ENCODE measurements at regions not wholly inside any gene's neighbourhood (a gene's known extent, or its start where the extent isn't known, plus 50 kb on each side); places are given as distances from the start of the nearest gene placed in this dataset.

DNA sequence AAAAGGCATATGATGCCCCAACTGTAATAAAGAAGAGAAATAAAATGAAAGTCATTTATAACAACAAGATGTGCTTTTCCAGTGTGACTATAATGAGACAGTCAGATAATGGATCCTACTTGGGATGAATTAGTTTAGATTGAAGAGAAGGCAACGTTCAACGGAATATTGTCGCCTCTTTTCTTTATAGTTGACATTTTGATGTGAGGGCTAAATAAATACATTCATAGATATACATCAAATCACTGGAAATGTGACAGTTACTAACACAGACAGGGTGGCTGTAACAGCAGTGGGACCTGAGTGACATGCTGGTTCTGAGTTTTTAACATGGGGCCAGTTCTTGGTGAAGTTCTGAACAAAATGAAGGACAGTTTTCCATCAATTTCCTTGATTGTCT lies 61.1 kb upstream of the ATP2B2 start:
- H3K4ac ChIP-seq (ENCODE audit: low read depth, low read length), result no peak overlapping the region
- no peak overlapping the region for H2BK15ac ChIP-seq (replicated peaks; ENCODE audit: low read depth)
- no peaks in the 10 kb centered on the region for H3K79me1 ChIP-seq (ENCODE audit: low read length)
- no peak overlapping the region for H3K56ac ChIP-seq (ENCODE audit: low read length)
- no CpG with 5 or more reads among the region's 3 CpGs for WGBS (ENCODE audit: extremely low coverage, insufficient coverage, low lambda C conversion rate)
- H3K9ac ChIP-seq (ENCODE audit: low read length), result no peak overlapping the region
- H3K18ac ChIP-seq (ENCODE audit: low read length), result no peak overlapping the region
- H3K27me3 ChIP-seq (ENCODE audit: insufficient read depth, low read length, poor library complexity), result no peaks in the 10 kb centered on the region
- H4K5ac ChIP-seq (ENCODE audit: low read length), result no peak overlapping the region
- no peak for DNase-seq
- H3K27ac ChIP-seq (ENCODE audit: low read depth, low read length), result no peak overlapping the region
- H3K23ac ChIP-seq (ENCODE audit: low read length), result no peak overlapping the region
- H3K4me2 ChIP-seq (ENCODE audit: low read length), result no peak overlapping the region
- no peak overlapping the region for H2BK5ac ChIP-seq (ENCODE audit: low read length)
- H3K36me3 ChIP-seq (ENCODE audit: control insufficient read depth, insufficient read depth, low read length), result no peaks in the 10 kb centered on the region
- H3K4me3 ChIP-seq (ENCODE audit: low read length), result no peak overlapping the region
- H4K8ac ChIP-seq (ENCODE audit: low read depth, low read length), result no peak overlapping the region
- H3K79me2 ChIP-seq (ENCODE audit: control insufficient read depth, insufficient read depth, low read length), result no peaks in the 10 kb centered on the region
- H2BK120ac ChIP-seq (ENCODE audit: low read depth, low read length), result no peak overlapping the region
- no peaks in the 10 kb centered on the region for H3K4me1 ChIP-seq (ENCODE audit: control insufficient read depth, low read depth, low read length)
- H2AK5ac ChIP-seq (ENCODE audit: low read length), result no peak overlapping the region

DNA sequence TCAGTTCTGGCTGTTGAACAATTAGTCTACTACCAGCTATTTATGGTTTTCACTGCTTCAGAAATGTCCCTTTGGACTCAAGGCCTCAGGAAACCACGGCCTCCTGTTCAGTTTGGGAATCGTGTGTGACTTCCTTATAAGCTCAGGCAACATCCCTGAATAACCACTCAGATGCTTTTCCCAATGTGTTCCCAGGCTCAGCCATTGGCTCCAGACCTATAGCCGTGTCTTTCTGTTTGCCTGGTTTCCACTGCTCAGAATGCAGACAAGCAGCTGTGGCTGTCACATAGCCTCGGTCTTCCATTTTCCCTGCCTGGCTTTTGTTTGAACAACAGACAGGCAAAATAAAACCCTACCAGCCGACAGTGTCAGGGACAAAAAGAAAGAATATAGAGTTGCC lies 63.2 kb upstream of the ATP2B2 start:
- Histone ChIP-seq H3K4me3 (ENCODE audit: low read length) (no peak overlapping the region), H3K27ac (ENCODE audit: low read depth, low read length) (no peak overlapping the region), H3K23ac (ENCODE audit: low read length) (no peak overlapping the region), H3K79me2 (ENCODE audit: control insufficient read depth, insufficient read depth, low read length) (no peaks in the 10 kb centered on the region), H2AK5ac (ENCODE audit: low read length) (no peak overlapping the region), H3K9ac (ENCODE audit: low read length) (no peak overlapping the region), H3K18ac (ENCODE audit: low read length) (no peak overlapping the region), H4K8ac (ENCODE audit: low read depth, low read length) (no peak overlapping the region), H3K79me1 (ENCODE audit: low read length) (no peaks in the 10 kb centered on the region), H3K4me1 (ENCODE audit: control insufficient read depth, low read depth, low read length) (no peaks in the 10 kb centered on the region), H3K27me3 (ENCODE audit: insufficient read depth, low read length, poor library complexity) (no peaks in the 10 kb centered on the region), H3K36me3 (ENCODE audit: control insufficient read depth, insufficient read depth, low read length) (no peaks in the 10 kb centered on the region), H3K4ac (ENCODE audit: low read depth, low read length) (no peak overlapping the region), H3K4me2 (ENCODE audit: low read length) (no peak overlapping the region), H3K56ac (ENCODE audit: low read length) (no peak overlapping the region), H2BK15ac (replicated peaks; ENCODE audit: low read depth) (no peak overlapping the region), H2BK120ac (ENCODE audit: low read depth, low read length) (no peak overlapping the region), H2BK5ac (ENCODE audit: low read length) (no peak overlapping the region), H4K5ac (ENCODE audit: low read length) (no peak overlapping the region)
- WGBS (ENCODE audit: extremely low coverage, insufficient coverage, low lambda C conversion rate), result no CpG with 5 or more reads among the region's 5 CpGs
- DNase-seq, result no peak

DNA sequence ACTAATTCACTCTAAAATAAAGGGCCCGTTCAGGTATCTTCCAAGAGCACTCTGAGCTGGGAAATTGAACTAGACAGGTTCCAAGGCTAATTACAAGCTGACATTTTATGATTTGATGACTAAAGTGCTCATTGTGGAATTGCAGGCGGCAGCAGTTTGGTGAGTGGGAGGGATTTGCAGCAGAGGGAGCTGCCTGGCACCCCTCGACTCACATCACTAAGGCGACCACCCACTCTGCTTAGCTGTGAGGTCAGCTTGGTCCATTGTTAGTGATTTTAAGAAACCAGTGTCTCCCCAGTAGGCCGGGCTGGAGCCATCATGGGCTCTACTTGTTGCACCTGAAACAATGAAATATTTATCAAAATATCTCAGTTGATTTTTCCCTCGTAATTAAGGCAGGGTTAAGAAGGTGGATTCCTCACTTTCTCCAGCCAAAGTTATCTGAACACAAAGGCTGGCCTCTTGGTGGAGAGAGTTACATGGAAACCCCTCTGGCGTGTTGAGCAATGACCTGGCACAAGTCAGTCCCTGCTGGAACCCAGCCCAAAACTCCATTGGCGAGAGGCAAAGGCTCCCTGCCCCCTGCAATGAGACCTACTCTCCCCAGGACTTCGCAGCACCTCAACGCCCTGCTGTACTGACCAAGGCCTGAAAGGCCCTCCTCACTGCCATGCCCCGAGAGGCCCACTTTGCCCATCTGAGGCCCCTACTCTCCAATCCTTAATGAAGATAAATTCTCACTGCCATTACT lies 65.0 kb upstream of the ATP2B2 start:
- Histone ChIP-seq H3K36me3 (ENCODE audit: control insufficient read depth, insufficient read depth, low read length) (no peaks in the 10 kb centered on the region), H3K4me2 (ENCODE audit: low read length) (no peak overlapping the region), H3K23ac (ENCODE audit: low read length) (no peak overlapping the region), H2BK120ac (ENCODE audit: low read depth, low read length) (no peak overlapping the region), H3K56ac (ENCODE audit: low read length) (no peak overlapping the region), H3K27me3 (ENCODE audit: insufficient read depth, low read length, poor library complexity) (no peaks in the 10 kb centered on the region), H3K18ac (ENCODE audit: low read length) (no peak overlapping the region), H3K79me2 (ENCODE audit: control insufficient read depth, insufficient read depth, low read length) (no peaks in the 10 kb centered on the region), H3K4ac (ENCODE audit: low read depth, low read length) (no peak overlapping the region), H3K4me1 (ENCODE audit: control insufficient read depth, low read depth, low read length) (no peaks in the 10 kb centered on the region), H4K5ac (ENCODE audit: low read length) (no peak overlapping the region), H3K27ac (ENCODE audit: low read depth, low read length) (no peak overlapping the region), H3K9ac (ENCODE audit: low read length) (no peak overlapping the region), H3K79me1 (ENCODE audit: low read length) (no peaks in the 10 kb centered on the region), H3K4me3 (ENCODE audit: low read length) (no peak overlapping the region), H2AK5ac (ENCODE audit: low read length) (no peak overlapping the region), H2BK15ac (replicated peaks; ENCODE audit: low read depth) (no peak overlapping the region), H2BK5ac (ENCODE audit: low read length) (no peak overlapping the region), H4K8ac (ENCODE audit: low read depth, low read length) (no peak overlapping the region)
- no peak for DNase-seq
- no CpG with 5 or more reads among the region's 11 CpGs for WGBS (ENCODE audit: extremely low coverage, insufficient coverage, low lambda C conversion rate)

DNA sequence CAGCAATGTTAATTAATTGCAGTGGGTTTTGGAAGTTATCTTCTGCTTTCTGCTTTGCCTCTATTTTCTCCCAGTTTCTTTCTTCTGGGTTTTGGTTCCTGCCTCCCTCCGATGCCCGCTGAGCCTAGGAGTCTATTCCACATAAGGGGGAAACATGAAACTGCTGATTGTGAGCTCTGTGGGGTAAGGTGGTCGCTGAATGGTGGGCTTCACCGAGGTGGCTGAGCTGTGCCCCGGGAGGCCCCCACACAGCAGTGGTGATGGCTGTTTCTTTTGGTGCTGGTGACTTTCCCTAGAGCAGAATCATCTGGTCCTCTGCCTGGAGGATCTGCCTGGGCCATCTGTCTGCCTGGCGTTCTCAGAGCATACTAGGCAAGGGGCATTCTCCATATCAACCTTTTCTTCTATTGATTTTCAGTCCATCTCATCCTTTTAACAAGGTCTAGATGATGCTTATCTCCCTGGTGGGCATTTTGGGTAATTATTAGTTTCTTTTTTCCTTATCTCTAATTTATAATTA lies 68.8 kb upstream of the ATP2B2 start:
- Histone ChIP-seq H2BK120ac (ENCODE audit: low read depth, low read length) (no peak overlapping the region), H3K56ac (ENCODE audit: low read length) (no peak overlapping the region), H3K79me1 (ENCODE audit: low read length) (no peaks in the 10 kb centered on the region), H3K4me3 (ENCODE audit: low read length) (no peak overlapping the region), H3K27ac (ENCODE audit: low read depth, low read length) (no peak overlapping the region), H3K27me3 (ENCODE audit: insufficient read depth, low read length, poor library complexity) (no peaks in the 10 kb centered on the region), H4K5ac (ENCODE audit: low read length) (no peak overlapping the region), H3K18ac (ENCODE audit: low read length) (no peak overlapping the region), H2AK5ac (ENCODE audit: low read length) (no peak overlapping the region), H3K4me2 (ENCODE audit: low read length) (no peak overlapping the region), H3K4me1 (ENCODE audit: control insufficient read depth, low read depth, low read length) (no peaks in the 10 kb centered on the region), H3K79me2 (ENCODE audit: control insufficient read depth, insufficient read depth, low read length) (no peaks in the 10 kb centered on the region), H3K4ac (ENCODE audit: low read depth, low read length) (no peak overlapping the region), H2BK15ac (replicated peaks; ENCODE audit: low read depth) (no peak overlapping the region), H3K36me3 (ENCODE audit: control insufficient read depth, insufficient read depth, low read length) (no peaks in the 10 kb centered on the region), H3K23ac (ENCODE audit: low read length) (no peak overlapping the region), H4K8ac (ENCODE audit: low read depth, low read length) (no peak overlapping the region), H2BK5ac (ENCODE audit: low read length) (no peak overlapping the region), H3K9ac (ENCODE audit: low read length) (no peak overlapping the region)
- WGBS (ENCODE audit: extremely low coverage, insufficient coverage, low lambda C conversion rate), result no CpG with 5 or more reads among the region's 6 CpGs
- no peak for DNase-seq

DNA sequence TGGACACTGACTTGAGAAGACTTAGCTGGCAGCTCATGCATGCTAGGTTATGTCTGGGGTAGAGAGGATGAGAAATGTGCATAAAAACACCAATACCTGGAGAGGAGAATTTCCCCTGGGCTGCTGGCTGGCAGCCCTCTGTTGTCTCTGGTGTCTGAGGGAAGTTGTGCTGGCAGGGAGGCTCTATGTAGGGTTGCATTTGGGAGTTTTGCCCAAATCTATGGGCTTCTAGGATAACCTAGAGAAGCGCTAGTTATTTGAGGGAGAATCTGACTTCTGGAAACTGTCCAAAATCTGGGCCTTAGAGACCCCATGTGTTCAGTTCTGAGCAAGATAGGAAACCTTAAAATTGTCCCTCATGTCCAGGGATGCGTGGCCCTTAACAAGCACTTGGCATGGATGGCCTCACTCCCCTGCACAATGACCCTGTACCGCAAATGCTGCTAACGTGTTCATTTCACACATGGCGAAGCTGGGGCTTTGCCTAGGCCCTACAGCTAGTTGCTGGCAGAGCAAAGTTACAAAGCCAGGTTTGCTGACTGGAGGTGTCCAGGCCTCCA lies 70.3 kb upstream of the ATP2B2 start:
- no peak overlapping the region for H3K18ac ChIP-seq (ENCODE audit: low read length)
- H3K79me1 ChIP-seq (ENCODE audit: low read length), result no peaks in the 10 kb centered on the region
- no peaks in the 10 kb centered on the region for H3K79me2 ChIP-seq (ENCODE audit: control insufficient read depth, insufficient read depth, low read length)
- H3K4me3 ChIP-seq (ENCODE audit: low read length), result no peak overlapping the region
- no peak overlapping the region for H3K4ac ChIP-seq (ENCODE audit: low read depth, low read length)
- H4K8ac ChIP-seq (ENCODE audit: low read depth, low read length), result no peak overlapping the region
- DNase-seq, result no peak
- no peak overlapping the region for H3K27ac ChIP-seq (ENCODE audit: low read depth, low read length)
- no peak overlapping the region for H2BK120ac ChIP-seq (ENCODE audit: low read depth, low read length)
- no peak overlapping the region for H3K9ac ChIP-seq (ENCODE audit: low read length)
- no peaks in the 10 kb centered on the region for H3K4me1 ChIP-seq (ENCODE audit: control insufficient read depth, low read depth, low read length)
- no peaks in the 10 kb centered on the region for H3K36me3 ChIP-seq (ENCODE audit: control insufficient read depth, insufficient read depth, low read length)
- no peaks in the 10 kb centered on the region for H3K27me3 ChIP-seq (ENCODE audit: insufficient read depth, low read length, poor library complexity)
- H3K23ac ChIP-seq (ENCODE audit: low read length), result no peak overlapping the region
- H3K56ac ChIP-seq (ENCODE audit: low read length), result no peak overlapping the region
- no peak overlapping the region for H2BK15ac ChIP-seq (replicated peaks; ENCODE audit: low read depth)
- no peak overlapping the region for H4K5ac ChIP-seq (ENCODE audit: low read length)
- H3K4me2 ChIP-seq (ENCODE audit: low read length), result no peak overlapping the region
- WGBS (ENCODE audit: extremely low coverage, insufficient coverage, low lambda C conversion rate), result no CpG with 5 or more reads among the region's 5 CpGs
- no peak overlapping the region for H2AK5ac ChIP-seq (ENCODE audit: low read length)
- H2BK5ac ChIP-seq (ENCODE audit: low read length), result no peak overlapping the region
